GM18867 (cell line): ENCODE measurements at regions not wholly inside any gene's neighbourhood (a gene's known extent, or its start where the extent isn't known, plus 50 kb on each side); places are given as distances from the start of the nearest gene placed in this dataset.
A peak's percentile ranks its signal among the peaks of the same experiment; 100 is the strongest.

Experiments
- ATAC-seq: cut with Tn5 transposase; IDR thresholded peaks from one replicate; pipeline ENCODE4 v1.9.1; 2021; ENCODE audit warnings: mild to moderate bottlenecking, moderate library complexity; ENCODE audit not compliant: unreplicated experiment

GRCh38 chr16:82260212-82260795 is 90.3 kb upstream of the MPHOSPH6 start:
- ATAC-seq = no peak

GRCh38 chr16:82259731-82260130 is 89.7 kb upstream of the MPHOSPH6 start:
- no peak for ATAC-seq

- no peak for ATAC-seq
These were observed 88.0 kb upstream of the MPHOSPH6 start for GRCh38 chr16:82257990-82258389.

- no peak for ATAC-seq
These were observed 82.6 kb upstream of the MPHOSPH6 start for GRCh38 chr16:82252582-82252981.

- ATAC-seq = no peak
These were observed 78.7 kb upstream of the MPHOSPH6 start for GRCh38 chr16:82248677-82249076.

GRCh38 chr16:82248012-82248656 is 78.1 kb upstream of the MPHOSPH6 start:
- ATAC-seq = no peak

GRCh38 chr16:82242201-82242600 is 72.2 kb upstream of the MPHOSPH6 start:
- ATAC-seq = no peak

GRCh38 chr16:82241469-82242052 is 71.5 kb upstream of the MPHOSPH6 start:
- no peak for ATAC-seq

- no peak for ATAC-seq
These were observed 70.1 kb upstream of the MPHOSPH6 start for GRCh38 chr16:82240111-82240510.

GRCh38 chr16:82236875-82237274 is 66.9 kb upstream of the MPHOSPH6 start:
- no peak for ATAC-seq

GRCh38 chr16:82236415-82236814 is 66.4 kb upstream of the MPHOSPH6 start:
- ATAC-seq = peak; percentile 80

GRCh38 chr16:82232806-82233205 is 62.8 kb upstream of the MPHOSPH6 start:
- ATAC-seq = no peak

GRCh38 chr16:82231008-82231787 is 61.2 kb upstream of the MPHOSPH6 start:
- no peak for ATAC-seq

- ATAC-seq = no peak
These were observed 60.0 kb upstream of the MPHOSPH6 start for GRCh38 chr16:82229800-82230619.

GRCh38 chr16:82226327-82226726 is 56.3 kb upstream of the MPHOSPH6 start:
- no peak for ATAC-seq

GRCh38 chr16:82224821-82225220 is 54.8 kb upstream of the MPHOSPH6 start:
- ATAC-seq = no peak

- ATAC-seq = no peak
These were observed 50.5 kb upstream of the MPHOSPH6 start for GRCh38 chr16:82220541-82220940.
